HCT116 (cell line): ENCODE measurements at regions not wholly inside any gene's neighbourhood (a gene's known extent, or its start where the extent isn't known, plus 50 kb on each side); places are given as distances from the start of the nearest gene placed in this dataset.

Experiments used
- ATAC-seq: fragments of 200-7000 bp; cut with Tn5 transposase; 2 replicates; pipeline ENCODE4 v1.9.1; 2020; ENCODE audit warnings: mild to moderate bottlenecking, moderate library complexity
- BruUV-seq: library from RNA; stranded (reverse); fragments of 400-500 nt; replicated peaks from 2 replicates; lab custom pipeline; 2021; lab: Mats Ljungman, UMichigan
- CTCF ChIA-PET: fragments of 300-600 bp; sonication (Branson Sonifier 250); formaldehyde crosslinking; loops from one replicate; lab custom pipeline; 2021; ENCODE audit warnings: antibody characterized with exemption; lab: Charles Lee
- POLR2A ChIA-PET: fragments of 300-600, 350-600 bp; sonication (Branson Sonifier 250); formaldehyde crosslinking; loops from one replicate; lab custom pipeline; 2021; ENCODE audit warnings: antibody characterized with exemption; lab: Charles Lee
- RAD21 ChIA-PET, 2 experiments: fragments of 300-600 bp; sonication (Branson Sonifier 250); formaldehyde crosslinking; loops; one replicate each; lab custom pipeline; 2023; ENCODE audit warnings: low total read pairs in 2 of 2; ENCODE audit not compliant: uncharacterized antibody in 2 of 2, unreplicated experiment in 2 of 2, low non-redundant PET in 1 of 2; lab: Charles Lee
- DNase-seq: peaks from one replicate; pipeline ENCODE4 v3.0.0-alpha.2; 2010; ENCODE audit warnings: low read depth, low spot score
- H2AFZ ChIP-seq: fragments of 200-600 bp; shearing (Covaris generic), sonication (generic); 2 replicates; pipeline ENCODE4 v1.6.1; 2017; ENCODE audit warnings: low read depth, mixed run types, mixed read lengths, antibody characterized with exemption, low read length; ENCODE audit not compliant: poor library complexity, severe bottlenecking
- H3K27ac ChIP-seq: 2 replicates; pipeline ENCODE4 v1.5.1; 2012; ENCODE audit warnings: low read depth, low read length
- H3K27me3 ChIP-seq: fragments of 200-600 bp; sonication (generic); 2 replicates; pipeline ENCODE4 v1.6.1; 2016; ENCODE audit warnings: mixed run types, low read length, mixed read lengths; ENCODE audit not compliant: insufficient read depth
- H3K36me3 ChIP-seq, 2 experiments: fragments of 200-500 bp in 1 of 2; fragments of 200-600 bp in 1 of 2; sonication (Bioruptor generic) in 1 of 2; sonication (generic) in 1 of 2; 2 replicates each; pipeline versions ENCODE4 v1.5.1 to v1.6.1; 2014 to 2016; ENCODE audit warnings: low read length in 2 of 2, inconsistent platforms in 1 of 2, mixed read lengths in 1 of 2, mixed run types in 1 of 2; ENCODE audit not compliant: insufficient read depth in 2 of 2, control insufficient read depth in 1 of 2
- H3K4me1 ChIP-seq, 2 experiments: fragments of 200-600 bp in 1 of 2; sonication (generic) in 1 of 2; 2 replicates each; pipeline versions ENCODE4 v1.5.1 to v1.6.1; 2012 to 2017; ENCODE audit warnings: low read length in 2 of 2, inconsistent platforms in 1 of 2, mild to moderate bottlenecking in 1 of 2, mixed read lengths in 1 of 2, mixed run types in 1 of 2, moderate library complexity in 1 of 2; ENCODE audit not compliant: insufficient read depth in 2 of 2, control insufficient read depth in 1 of 2
- H3K4me2 ChIP-seq: fragments of 200-600 bp; sonication (generic); 2 replicates; pipeline ENCODE4 v1.6.1; 2017; ENCODE audit warnings: mixed run types, low read length, mixed read lengths
- H3K4me3 ChIP-seq, 2 experiments: fragments of 200-600 bp in 1 of 2; sonication (generic) in 1 of 2; replicated peaks in 1 of 2; 2 replicates each; pipeline ENCODE4 v1.5.1; 2011 to 2016; ENCODE audit warnings: low read length in 2 of 2, control low read depth in 1 of 2, low read depth in 1 of 2, mild to moderate bottlenecking in 1 of 2, mixed read lengths in 1 of 2, mixed run types in 1 of 2
- H3K79me2 ChIP-seq: fragments of 200-600 bp; sonication (generic); 2 replicates; pipeline ENCODE4 v1.6.1; 2017; ENCODE audit warnings: mild to moderate bottlenecking, mixed run types, low read length, moderate library complexity, mixed read lengths; ENCODE audit not compliant: insufficient read depth
- H3K9ac ChIP-seq: fragments of 200-600 bp; sonication (generic); 2 replicates; pipeline ENCODE4 v1.6.1; 2016; ENCODE audit warnings: low read length, mixed read lengths
- H3K9me2 ChIP-seq: fragments of 200-600 bp; sonication (generic), shearing (Covaris generic); 2 replicates; pipeline ENCODE4 v1.6.1; 2017; ENCODE audit warnings: mixed run types, mild to moderate bottlenecking, moderate library complexity; ENCODE audit not compliant: insufficient read depth
- H3K9me3 ChIP-seq, 2 experiments: fragments of 200-500 bp in 1 of 2; fragments of 200-600 bp in 1 of 2; sonication (Bioruptor generic) in 1 of 2; sonication (generic) in 1 of 2; 2 replicates each; pipeline ENCODE4 v1.6.1; 2014 to 2017; ENCODE audit warnings: low read length in 2 of 2, mixed read lengths in 2 of 2, inconsistent platforms in 1 of 2, low read depth in 1 of 2, mild to moderate bottlenecking in 1 of 2, mixed run types in 1 of 2, moderate library complexity in 1 of 2; ENCODE audit not compliant: control insufficient read depth in 1 of 2, insufficient read depth in 1 of 2
- H4K20me1 ChIP-seq: fragments of 200-600 bp; sonication (generic), shearing (Covaris generic); 2 replicates; pipeline ENCODE4 v1.6.1; 2017; ENCODE audit warnings: mixed run types, mild to moderate bottlenecking, moderate library complexity; ENCODE audit not compliant: insufficient read depth
- CBX3 ChIP-seq: IDR thresholded peaks from 2 replicates; pipeline ENCODE4 v1.6.1; 2012; ENCODE audit warnings: low read depth
- CEBPB ChIP-seq: IDR thresholded peaks from 2 replicates; pipeline ENCODE4 v1.6.1; 2012; ENCODE audit warnings: low read depth
- EGR1 ChIP-seq: IDR thresholded peaks from 2 replicates; pipeline ENCODE4 v1.6.1; 2012; ENCODE audit warnings: low read depth
- ELF1 ChIP-seq: IDR thresholded peaks from 2 replicates; pipeline ENCODE4 v1.6.1; 2012; ENCODE audit warnings: low read depth, borderline replicate concordance
- EZH2 ChIP-seq: fragments of 200-600 bp; sonication (generic); IDR thresholded peaks from 2 replicates; pipeline ENCODE4 v1.6.1; 2017; ENCODE audit warnings: antibody characterized with exemption, mixed run types
- EZH2phosphoT487 ChIP-seq: fragments of 200-600 bp; IDR thresholded peaks from 2 replicates; pipeline ENCODE4 v1.6.1; 2018; ENCODE audit warnings: antibody characterized with exemption, borderline replicate concordance
- FOSL1 ChIP-seq: IDR thresholded peaks from 2 replicates; pipeline ENCODE4 v1.6.1; 2012; ENCODE audit warnings: low read depth
- JUND ChIP-seq: IDR thresholded peaks from 2 replicates; pipeline ENCODE4 v1.6.1; 2012
- POLR2A ChIP-seq: IDR thresholded peaks from 2 replicates; pipeline ENCODE4 v1.7.0; 2011; ENCODE audit warnings: borderline replicate concordance; ENCODE audit not compliant: insufficient read depth, insufficient read length; ENCODE audit errors: extremely low read depth
- POLR2AphosphoS5 ChIP-seq: IDR thresholded peaks from 2 replicates; pipeline ENCODE4 v1.6.1; 2011; ENCODE audit warnings: mild to moderate bottlenecking, low read depth, low read length, moderate library complexity
- RAD21 ChIP-seq: IDR thresholded peaks from 2 replicates; pipeline ENCODE4 v1.6.1; 2012; ENCODE audit warnings: low read depth, mild to moderate bottlenecking
- SIN3A ChIP-seq: IDR thresholded peaks from 2 replicates; pipeline ENCODE4 v1.6.1; 2012; ENCODE audit warnings: low read depth
- SP1 ChIP-seq: IDR thresholded peaks from 2 replicates; pipeline ENCODE4 v1.6.1; 2012; ENCODE audit warnings: low read depth
- SRF ChIP-seq: IDR thresholded peaks from 2 replicates; pipeline ENCODE4 v1.6.1; 2012; ENCODE audit warnings: low read depth
- TCF7L2 ChIP-seq: IDR thresholded peaks from 2 replicates; pipeline ENCODE4 v1.7.0; 2011; ENCODE audit warnings: borderline replicate concordance, inconsistent platforms; ENCODE audit not compliant: insufficient read depth, insufficient read length; ENCODE audit errors: extremely low read depth
- YY1 ChIP-seq: IDR thresholded peaks from 2 replicates; pipeline ENCODE4 v1.6.1; 2011; ENCODE audit warnings: low read length, low read depth, moderate library complexity, mild to moderate bottlenecking; ENCODE audit not compliant: insufficient replicate concordance; ENCODE audit errors: extremely low read depth
- ZNF274 ChIP-seq: fragments of 200-500 bp; sonication (Bioruptor generic); IDR thresholded peaks from 2 replicates; pipeline ENCODE4 v1.6.1; 2014; ENCODE audit warnings: mild to moderate bottlenecking, low read depth, low read length, inconsistent platforms
- intact Hi-C: fragments of 100-400 bp; cut with micrococcal nuclease; formaldehyde crosslinking; loops from 2 replicates; pipeline ENCODE4 v1.10.0; 2022
- TF ChIP-seq, protein P1 (sequence below): IDR thresholded peaks from 2 replicates; pipeline ENCODE4 v1.6.1; 2012
- TF ChIP-seq, protein P2 (sequence below): IDR thresholded peaks from 2 replicates; pipeline ENCODE4 v1.6.1; 2012
- TF ChIP-seq, protein P3 (sequence below): IDR thresholded peaks from 2 replicates; pipeline ENCODE4 v1.6.1; 2011; ENCODE audit warnings: mild to moderate bottlenecking, low read length, moderate library complexity; ENCODE audit not compliant: insufficient replicate concordance; ENCODE audit errors: extremely low read depth

DNA sequence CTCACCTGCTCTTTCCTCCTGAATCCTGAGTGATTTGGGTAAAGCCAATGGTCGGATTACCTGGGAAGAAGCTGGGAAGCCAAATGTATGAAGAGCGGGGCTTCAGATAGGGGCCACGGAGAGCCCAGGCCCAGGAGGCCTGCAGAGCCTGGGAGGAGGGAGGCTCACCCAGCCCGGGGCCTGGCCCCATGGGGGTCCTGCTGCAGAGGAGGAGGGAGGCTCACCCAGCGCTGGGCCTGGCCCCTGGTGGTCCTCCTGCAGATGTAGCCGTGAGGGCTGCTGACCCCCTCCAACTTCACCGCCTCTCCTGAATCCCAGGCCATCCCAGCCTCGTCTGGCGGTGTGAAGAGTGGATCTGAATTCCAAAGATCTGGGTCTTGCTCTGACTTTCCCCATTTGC lies 368.4 kb downstream of the THBS2 start:
- ATAC-seq (no peak), DNase-seq (no peak)
- Histone ChIP-seq H2AFZ (no peak overlapping the region), H3K4me3 (no peak overlapping the region), H3K9me3 (no peaks in the 10 kb centered on the region), H3K36me3 (no peaks in the 10 kb centered on the region), H3K4me2 (no peak overlapping the region), H3K9ac (no peak overlapping the region), H3K27me3 (peaks cover 8% of the 10 kb centered on the region; the same call in 1 of the 2 replicates), H3K27ac (no peak overlapping the region), H3K79me2 (no peaks in the 10 kb centered on the region), H4K20me1 (no peaks in the 10 kb centered on the region), H3K4me1 (0 out of 4 replicates have a peak, but pooled peaks cover 0 to 3% of the 10 kb centered on the region in 2 experiments), H3K9me2 (no peaks in the 10 kb centered on the region)
- intact Hi-C loops: loop anchor here (2.0 to 10.0 kb wide), 2 partner anchors 410 to 734 kb away; no protein-coding TSS in a partner anchor
- TF ChIP-seq SRF: no peak
- CTCF ChIA-PET: no interaction called here
- RAD21 ChIA-PET: no interaction called here
- POLR2A ChIA-PET: no interaction called here
- no TSS peak for BruUV-seq

GRCh38 chr6:168884646-168885086 lies 369.0 kb downstream of the THBS2 start:
- POLR2A ChIA-PET: no interaction called here
- Histone ChIP-seq H2AFZ (peak overlapping the region; percentile 29), H3K9me3 (no peaks in the 10 kb centered on the region), H3K27ac (no peak overlapping the region), H3K27me3 (peaks cover 8% of the 10 kb centered on the region; the same call in 1 of the 2 replicates), H3K4me2 (peak overlapping the region; percentile 24; the same call in 1 of the 2 replicates), H3K4me3 (no peak overlapping the region), H4K20me1 (no peaks in the 10 kb centered on the region), H3K79me2 (no peaks in the 10 kb centered on the region), H3K9ac (no peak overlapping the region), H3K36me3 (no peaks in the 10 kb centered on the region), H3K9me2 (no peaks in the 10 kb centered on the region), H3K4me1 (0 out of 4 replicates have a peak, but pooled peaks cover 0 to 3% of the 10 kb centered on the region in 2 experiments)
- BruUV-seq: no TSS peak
- RAD21 ChIA-PET: no interaction called here
- DNase-seq: peak; percentile 31
- CTCF ChIA-PET: no interaction called here
- intact Hi-C loops: loop anchor here (1.0 to 10.0 kb wide), 4 partner anchors 267 to 734 kb away; no protein-coding TSS in a partner anchor
- ATAC-seq: peak; percentile 97
- TF ChIP-seq SIN3A (no peak), ELF1 (no peak), EZH2 (no peak), EZH2phosphoT487 (no peak), FOSL1 (no peak), ZNF274 (no peak), JUND (no peak), SP1 (no peak), EGR1 (no peak), RAD21 (peak; percentile 97), POLR2A (no peak), YY1 (peak; percentile 31), SRF (no peak), CEBPB (no peak), TCF7L2 (no peak), POLR2AphosphoS5 (no peak), CBX3 (peak; percentile 64; the same call in 1 of the 2 replicates)
- TF ChIP-seq, protein P1, sequence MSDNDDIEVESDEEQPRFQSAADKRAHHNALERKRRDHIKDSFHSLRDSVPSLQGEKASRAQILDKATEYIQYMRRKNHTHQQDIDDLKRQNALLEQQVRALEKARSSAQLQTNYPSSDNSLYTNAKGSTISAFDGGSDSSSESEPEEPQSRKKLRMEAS: peak; percentile 92
- TF ChIP-seq, protein P2, sequence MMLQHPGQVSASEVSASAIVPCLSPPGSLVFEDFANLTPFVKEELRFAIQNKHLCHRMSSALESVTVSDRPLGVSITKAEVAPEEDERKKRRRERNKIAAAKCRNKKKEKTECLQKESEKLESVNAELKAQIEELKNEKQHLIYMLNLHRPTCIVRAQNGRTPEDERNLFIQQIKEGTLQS: no peak
- TF ChIP-seq, protein P3, sequence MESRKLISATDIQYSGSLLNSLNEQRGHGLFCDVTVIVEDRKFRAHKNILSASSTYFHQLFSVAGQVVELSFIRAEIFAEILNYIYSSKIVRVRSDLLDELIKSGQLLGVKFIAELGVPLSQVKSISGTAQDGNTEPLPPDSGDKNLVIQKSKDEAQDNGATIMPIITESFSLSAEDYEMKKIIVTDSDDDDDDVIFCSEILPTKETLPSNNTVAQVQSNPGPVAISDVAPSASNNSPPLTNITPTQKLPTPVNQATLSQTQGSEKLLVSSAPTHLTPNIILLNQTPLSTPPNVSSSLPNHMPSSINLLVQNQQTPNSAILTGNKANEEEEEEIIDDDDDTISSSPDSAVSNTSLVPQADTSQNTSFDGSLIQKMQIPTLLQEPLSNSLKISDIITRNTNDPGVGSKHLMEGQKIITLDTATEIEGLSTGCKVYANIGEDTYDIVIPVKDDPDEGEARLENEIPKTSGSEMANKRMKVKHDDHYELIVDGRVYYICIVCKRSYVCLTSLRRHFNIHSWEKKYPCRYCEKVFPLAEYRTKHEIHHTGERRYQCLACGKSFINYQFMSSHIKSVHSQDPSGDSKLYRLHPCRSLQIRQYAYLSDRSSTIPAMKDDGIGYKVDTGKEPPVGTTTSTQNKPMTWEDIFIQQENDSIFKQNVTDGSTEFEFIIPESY: no peak
